B cell (primary cell): ENCODE measurements at regions not wholly inside any gene's neighbourhood (a gene's known extent, or its start where the extent isn't known, plus 50 kb on each side); places are given as distances from the start of the nearest gene placed in this dataset.

Experiments used
- EZH2 ChIP-seq: IDR thresholded peaks from 2 replicates; pipeline ENCODE4 v1.6.1; 2012; ENCODE audit warnings: borderline replicate concordance, low read depth, mild to moderate bottlenecking, moderate library complexity, low read length; ENCODE audit not compliant: insufficient read depth, poor library complexity, severe bottlenecking
- TF ChIP-seq, protein P1 (sequence below): fragments of 200-600 bp; IDR thresholded peaks from one replicate; pipeline ENCODE4 v1.8.0; 2022; ENCODE audit warnings: antibody characterized with exemption, mild to moderate bottlenecking

DNA sequence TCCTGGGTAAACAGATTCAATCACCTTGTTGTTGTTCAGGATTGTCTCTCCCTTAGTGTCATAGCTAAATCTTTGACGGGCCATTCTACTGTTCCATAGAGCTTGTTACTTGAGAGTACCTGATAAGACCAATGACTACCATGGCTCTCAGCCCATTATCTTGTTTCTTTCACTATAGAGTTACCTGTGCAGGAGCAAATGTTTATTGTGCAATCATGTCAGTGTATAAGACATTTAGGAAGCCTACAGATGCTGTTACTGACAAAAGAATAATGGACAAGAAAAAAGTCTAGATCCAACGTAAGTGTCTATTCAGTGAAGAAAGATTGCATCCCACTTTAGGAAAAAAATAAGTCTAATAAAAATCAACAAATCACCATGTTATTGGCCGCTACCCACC, 1041.7 kb upstream of the AUTS2 start:
- TF ChIP-seq, protein P1, sequence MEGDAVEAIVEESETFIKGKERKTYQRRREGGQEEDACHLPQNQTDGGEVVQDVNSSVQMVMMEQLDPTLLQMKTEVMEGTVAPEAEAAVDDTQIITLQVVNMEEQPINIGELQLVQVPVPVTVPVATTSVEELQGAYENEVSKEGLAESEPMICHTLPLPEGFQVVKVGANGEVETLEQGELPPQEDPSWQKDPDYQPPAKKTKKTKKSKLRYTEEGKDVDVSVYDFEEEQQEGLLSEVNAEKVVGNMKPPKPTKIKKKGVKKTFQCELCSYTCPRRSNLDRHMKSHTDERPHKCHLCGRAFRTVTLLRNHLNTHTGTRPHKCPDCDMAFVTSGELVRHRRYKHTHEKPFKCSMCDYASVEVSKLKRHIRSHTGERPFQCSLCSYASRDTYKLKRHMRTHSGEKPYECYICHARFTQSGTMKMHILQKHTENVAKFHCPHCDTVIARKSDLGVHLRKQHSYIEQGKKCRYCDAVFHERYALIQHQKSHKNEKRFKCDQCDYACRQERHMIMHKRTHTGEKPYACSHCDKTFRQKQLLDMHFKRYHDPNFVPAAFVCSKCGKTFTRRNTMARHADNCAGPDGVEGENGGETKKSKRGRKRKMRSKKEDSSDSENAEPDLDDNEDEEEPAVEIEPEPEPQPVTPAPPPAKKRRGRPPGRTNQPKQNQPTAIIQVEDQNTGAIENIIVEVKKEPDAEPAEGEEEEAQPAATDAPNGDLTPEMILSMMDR, result no peak
- no peak for TF ChIP-seq EZH2
